B cell (primary cell): ENCODE measurements at regions not wholly inside any gene's neighbourhood (a gene's known extent, or its start where the extent isn't known, plus 50 kb on each side); places are given as distances from the start of the nearest gene placed in this dataset.
"Not testable (repeated sequence)": the region's sequence is repeated elsewhere in the genome, so short reads cannot be mapped to it uniquely, and the experiment has no call there.

Experiments
- EZH2 ChIP-seq: IDR thresholded peaks from 2 replicates; pipeline ENCODE4 v1.6.1; 2012; ENCODE audit warnings: borderline replicate concordance, low read depth, mild to moderate bottlenecking, moderate library complexity, low read length; ENCODE audit not compliant: insufficient read depth, poor library complexity, severe bottlenecking
- TF ChIP-seq, protein P1 (sequence below): fragments of 200-600 bp; IDR thresholded peaks from one replicate; pipeline ENCODE4 v1.8.0; 2022; ENCODE audit warnings: antibody characterized with exemption, mild to moderate bottlenecking

DNA sequence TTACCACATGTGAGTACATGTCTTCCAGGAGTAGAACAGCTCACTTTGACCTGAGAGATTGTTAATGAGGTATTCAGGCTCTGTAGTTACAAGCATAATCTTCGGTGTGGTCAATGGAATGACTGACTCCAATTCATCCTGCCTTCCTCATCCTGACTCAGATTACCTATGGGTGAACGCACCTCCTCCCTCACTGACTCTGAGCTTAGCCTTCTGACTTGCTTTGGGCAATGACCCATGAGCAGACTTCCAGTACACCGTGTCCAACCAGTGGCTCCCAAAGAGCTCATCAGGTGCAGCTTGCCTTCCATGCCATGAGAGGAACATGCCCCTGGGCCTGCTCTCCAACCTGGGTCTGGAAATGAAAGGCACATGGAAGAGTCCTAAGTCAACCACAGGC, 361.0 kb upstream of the FRG1 start:
- TF ChIP-seq, protein P1, sequence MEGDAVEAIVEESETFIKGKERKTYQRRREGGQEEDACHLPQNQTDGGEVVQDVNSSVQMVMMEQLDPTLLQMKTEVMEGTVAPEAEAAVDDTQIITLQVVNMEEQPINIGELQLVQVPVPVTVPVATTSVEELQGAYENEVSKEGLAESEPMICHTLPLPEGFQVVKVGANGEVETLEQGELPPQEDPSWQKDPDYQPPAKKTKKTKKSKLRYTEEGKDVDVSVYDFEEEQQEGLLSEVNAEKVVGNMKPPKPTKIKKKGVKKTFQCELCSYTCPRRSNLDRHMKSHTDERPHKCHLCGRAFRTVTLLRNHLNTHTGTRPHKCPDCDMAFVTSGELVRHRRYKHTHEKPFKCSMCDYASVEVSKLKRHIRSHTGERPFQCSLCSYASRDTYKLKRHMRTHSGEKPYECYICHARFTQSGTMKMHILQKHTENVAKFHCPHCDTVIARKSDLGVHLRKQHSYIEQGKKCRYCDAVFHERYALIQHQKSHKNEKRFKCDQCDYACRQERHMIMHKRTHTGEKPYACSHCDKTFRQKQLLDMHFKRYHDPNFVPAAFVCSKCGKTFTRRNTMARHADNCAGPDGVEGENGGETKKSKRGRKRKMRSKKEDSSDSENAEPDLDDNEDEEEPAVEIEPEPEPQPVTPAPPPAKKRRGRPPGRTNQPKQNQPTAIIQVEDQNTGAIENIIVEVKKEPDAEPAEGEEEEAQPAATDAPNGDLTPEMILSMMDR: not testable (repeated sequence)
- not testable (repeated sequence) for TF ChIP-seq EZH2
